HepG2 (cell line): ENCODE measurements at regions not wholly inside any gene's neighbourhood (a gene's known extent, or its start where the extent isn't known, plus 50 kb on each side); places are given as distances from the start of the nearest gene placed in this dataset.

Source experiments
- ARNT2 ChIP-seq: sonication (generic); formaldehyde crosslinking; IDR thresholded peaks from 2 replicates; pipeline ENCODE4 v1.8.0; 2022; ENCODE audit warnings: mild to moderate bottlenecking, low read depth, missing genetic modification reagents, moderate library complexity
- NFRKB ChIP-seq: fragments of 450-650 bp; IDR thresholded peaks from 2 replicates; pipeline ENCODE4 v1.6.1; 2017
- TF ChIP-seq, protein P1 (sequence below): sonication (generic); formaldehyde crosslinking; IDR thresholded peaks from 2 replicates; pipeline ENCODE4 v1.5.0; 2020; ENCODE audit warnings: mild to moderate bottlenecking, missing genetic modification reagents, moderate library complexity

DNA sequence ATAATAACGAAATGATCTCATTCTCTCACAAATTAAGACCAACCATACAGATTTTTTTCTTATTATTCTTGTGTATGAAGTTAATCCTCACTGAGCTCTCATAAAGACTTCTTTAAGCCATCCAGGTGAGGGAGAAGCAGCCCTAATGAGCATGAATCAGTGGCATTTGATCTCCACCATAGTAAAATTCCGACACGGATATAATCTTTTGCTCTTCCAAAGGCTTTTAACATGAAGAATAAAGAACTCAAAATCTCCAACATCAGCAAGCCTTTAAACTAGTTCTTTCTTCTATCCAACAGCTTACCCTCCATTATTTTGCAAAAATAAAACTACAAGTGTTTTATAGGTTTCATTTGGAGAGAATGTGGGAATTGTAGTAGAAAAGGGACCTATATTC, 714.7 kb upstream of the NEGR1 start:
- no peak for TF ChIP-seq NFRKB
- no peak for TF ChIP-seq ARNT2
- TF ChIP-seq, protein P1, sequence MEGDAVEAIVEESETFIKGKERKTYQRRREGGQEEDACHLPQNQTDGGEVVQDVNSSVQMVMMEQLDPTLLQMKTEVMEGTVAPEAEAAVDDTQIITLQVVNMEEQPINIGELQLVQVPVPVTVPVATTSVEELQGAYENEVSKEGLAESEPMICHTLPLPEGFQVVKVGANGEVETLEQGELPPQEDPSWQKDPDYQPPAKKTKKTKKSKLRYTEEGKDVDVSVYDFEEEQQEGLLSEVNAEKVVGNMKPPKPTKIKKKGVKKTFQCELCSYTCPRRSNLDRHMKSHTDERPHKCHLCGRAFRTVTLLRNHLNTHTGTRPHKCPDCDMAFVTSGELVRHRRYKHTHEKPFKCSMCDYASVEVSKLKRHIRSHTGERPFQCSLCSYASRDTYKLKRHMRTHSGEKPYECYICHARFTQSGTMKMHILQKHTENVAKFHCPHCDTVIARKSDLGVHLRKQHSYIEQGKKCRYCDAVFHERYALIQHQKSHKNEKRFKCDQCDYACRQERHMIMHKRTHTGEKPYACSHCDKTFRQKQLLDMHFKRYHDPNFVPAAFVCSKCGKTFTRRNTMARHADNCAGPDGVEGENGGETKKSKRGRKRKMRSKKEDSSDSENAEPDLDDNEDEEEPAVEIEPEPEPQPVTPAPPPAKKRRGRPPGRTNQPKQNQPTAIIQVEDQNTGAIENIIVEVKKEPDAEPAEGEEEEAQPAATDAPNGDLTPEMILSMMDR (CRISPR knock-in tag), result no peak
